C4-2B (cell line): ENCODE measurements at regions not wholly inside any gene's neighbourhood (a gene's known extent, or its start where the extent isn't known, plus 50 kb on each side); places are given as distances from the start of the nearest gene placed in this dataset.

Experiments used
- CTCF ChIP-seq: fragments of 450-650 bp; conservative IDR thresholded peaks from 2 replicates; pipeline ENCODE4 v1.5.1; 2017; ENCODE audit warnings: mild to moderate bottlenecking
- ZFX ChIP-seq: fragments of 450-650 bp; IDR thresholded peaks from 2 replicates; pipeline ENCODE4 v1.6.1; 2017

DNA sequence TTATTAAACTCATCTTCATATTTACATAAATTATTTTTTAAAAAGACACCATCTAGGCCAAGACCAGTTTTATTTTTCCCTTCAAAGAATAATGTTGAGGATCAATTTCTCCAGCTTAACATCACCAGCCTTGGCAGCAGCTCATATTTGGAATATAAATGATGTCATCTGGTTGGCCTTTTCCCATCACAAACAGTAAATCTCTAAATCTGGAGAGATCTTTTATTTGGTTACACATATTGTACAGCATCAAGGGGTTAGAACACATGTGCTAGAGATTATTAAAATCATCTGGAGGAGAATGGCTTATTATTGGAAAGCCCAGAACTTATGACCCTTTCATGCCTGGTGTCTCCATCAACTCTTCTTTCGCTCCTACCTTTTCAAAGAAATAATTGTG is 508.8 kb downstream of the PLPP3 start:
- TF ChIP-seq CTCF: no peak
- no peak for TF ChIP-seq ZFX
